ENCODE measurements at regions not wholly inside any gene's neighbourhood (a gene's known extent, or its start where the extent isn't known, plus 50 kb on each side); places are given as distances from the start of the nearest gene placed in this dataset.

GRCh38 chr11:97225794-97226193 lies 836.0 kb downstream of the JRKL start:
- no peaks in the 10 kb centered on the region for H3K4me1 ChIP-seq (ENCODE audit: control insufficient read depth, insufficient read depth, low read length)
- no peak overlapping the region for H3K27ac ChIP-seq (ENCODE audit: low read length)
- no peak overlapping the region for H3K4me3 ChIP-seq (ENCODE audit: low read length)
- WGBS (ENCODE audit: insufficient coverage, low lambda C conversion rate) = 60% methylated on average over 1 of the region's 5 CpGs
- no peak for DNase-seq
- no peaks in the 10 kb centered on the region for H3K27me3 ChIP-seq (ENCODE audit: control insufficient read depth, insufficient read depth, low read length)
- H3K36me3 ChIP-seq (ENCODE audit: control insufficient read depth, insufficient read depth, low read length) = no peaks in the 10 kb centered on the region
- H3K9me3 ChIP-seq (ENCODE audit: control insufficient read depth, low read depth, low read length) = no peaks in the 10 kb centered on the region

- no peaks in the 10 kb centered on the region for H3K36me3 ChIP-seq (ENCODE audit: control insufficient read depth, insufficient read depth, low read length)
- no peak overlapping the region for H3K4me3 ChIP-seq (ENCODE audit: low read length)
- H3K27ac ChIP-seq (ENCODE audit: low read length) = no peak overlapping the region
- WGBS (ENCODE audit: insufficient coverage, low lambda C conversion rate) = 82% methylated on average over 2 of the region's 3 CpGs
- H3K27me3 ChIP-seq (ENCODE audit: control insufficient read depth, insufficient read depth, low read length) = no peaks in the 10 kb centered on the region
- no peaks in the 10 kb centered on the region for H3K4me1 ChIP-seq (ENCODE audit: control insufficient read depth, insufficient read depth, low read length)
- no peaks in the 10 kb centered on the region for H3K9me3 ChIP-seq (ENCODE audit: control insufficient read depth, low read depth, low read length)
- no peak for DNase-seq
These were observed 840.1 kb downstream of the JRKL start for GRCh38 chr11:97229936-97230335.

DNA sequence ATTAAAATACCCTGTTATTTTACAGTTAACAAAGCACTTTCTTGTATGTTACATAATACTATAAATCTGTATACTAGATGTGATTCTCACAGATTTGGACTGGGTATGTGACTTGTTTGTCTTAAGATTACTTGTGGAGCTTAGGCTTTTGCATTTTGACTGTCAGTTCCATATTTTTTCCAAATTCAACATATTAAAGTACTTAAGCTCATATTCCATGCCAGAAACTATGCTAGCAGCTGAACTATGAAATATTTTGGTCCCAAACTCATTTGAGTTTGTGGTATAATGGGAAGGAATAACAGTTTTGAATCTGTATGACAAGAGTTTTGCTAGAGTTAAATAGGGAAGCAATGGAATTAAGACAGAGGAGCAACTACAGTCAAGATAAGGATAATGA lies 841.4 kb downstream of the JRKL start:
- DNase-seq = no peak
- Histone ChIP-seq H3K4me1 (ENCODE audit: control insufficient read depth, insufficient read depth, low read length) (no peaks in the 10 kb centered on the region), H3K9me3 (ENCODE audit: control insufficient read depth, low read depth, low read length) (no peaks in the 10 kb centered on the region), H3K36me3 (ENCODE audit: control insufficient read depth, insufficient read depth, low read length) (no peaks in the 10 kb centered on the region), H3K4me3 (ENCODE audit: low read length) (no peak overlapping the region), H3K27ac (ENCODE audit: low read length) (no peak overlapping the region), H3K27me3 (ENCODE audit: control insufficient read depth, insufficient read depth, low read length) (no peaks in the 10 kb centered on the region)

GRCh38 chr11:97234016-97234415 lies 844.2 kb downstream of the JRKL start:
- no peak for DNase-seq
- Histone ChIP-seq H3K9me3 (ENCODE audit: control insufficient read depth, low read depth, low read length) (no peaks in the 10 kb centered on the region), H3K36me3 (ENCODE audit: control insufficient read depth, insufficient read depth, low read length) (no peaks in the 10 kb centered on the region), H3K4me3 (ENCODE audit: low read length) (no peak overlapping the region), H3K27ac (ENCODE audit: low read length) (no peak overlapping the region), H3K27me3 (ENCODE audit: control insufficient read depth, insufficient read depth, low read length) (no peaks in the 10 kb centered on the region), H3K4me1 (ENCODE audit: control insufficient read depth, insufficient read depth, low read length) (no peaks in the 10 kb centered on the region)
- WGBS (ENCODE audit: insufficient coverage, low lambda C conversion rate) = no CpG with 5 or more reads among the region's 3 CpGs

DNA sequence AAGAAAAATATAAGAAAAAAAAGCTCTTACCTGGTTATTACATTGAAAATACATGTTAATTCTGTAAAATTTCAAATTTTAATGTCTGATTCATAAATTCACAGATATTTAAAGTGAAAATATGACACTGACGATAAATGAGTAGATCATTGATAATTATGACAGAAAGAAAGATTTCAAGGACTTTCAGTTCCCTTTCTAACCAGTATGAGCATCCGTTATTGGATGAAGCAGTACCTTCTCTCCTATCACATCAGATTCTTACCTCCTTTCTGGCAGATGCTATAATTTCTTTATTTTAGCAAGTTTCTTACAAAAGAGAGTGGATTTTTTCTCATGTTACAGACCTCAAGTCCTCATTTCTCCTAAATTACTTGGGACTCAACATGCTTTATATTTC lies 847.3 kb downstream of the JRKL start:
- Histone ChIP-seq H3K4me3 (ENCODE audit: low read length) (no peak overlapping the region), H3K9me3 (ENCODE audit: control insufficient read depth, low read depth, low read length) (no peaks in the 10 kb centered on the region), H3K36me3 (ENCODE audit: control insufficient read depth, insufficient read depth, low read length) (no peaks in the 10 kb centered on the region), H3K4me1 (ENCODE audit: control insufficient read depth, insufficient read depth, low read length) (no peaks in the 10 kb centered on the region), H3K27me3 (ENCODE audit: control insufficient read depth, insufficient read depth, low read length) (no peaks in the 10 kb centered on the region), H3K27ac (ENCODE audit: low read length) (no peak overlapping the region)
- DNase-seq = no peak
- 100% methylated on average over 2 of the region's 2 CpGs for WGBS (ENCODE audit: insufficient coverage, low lambda C conversion rate)

DNA sequence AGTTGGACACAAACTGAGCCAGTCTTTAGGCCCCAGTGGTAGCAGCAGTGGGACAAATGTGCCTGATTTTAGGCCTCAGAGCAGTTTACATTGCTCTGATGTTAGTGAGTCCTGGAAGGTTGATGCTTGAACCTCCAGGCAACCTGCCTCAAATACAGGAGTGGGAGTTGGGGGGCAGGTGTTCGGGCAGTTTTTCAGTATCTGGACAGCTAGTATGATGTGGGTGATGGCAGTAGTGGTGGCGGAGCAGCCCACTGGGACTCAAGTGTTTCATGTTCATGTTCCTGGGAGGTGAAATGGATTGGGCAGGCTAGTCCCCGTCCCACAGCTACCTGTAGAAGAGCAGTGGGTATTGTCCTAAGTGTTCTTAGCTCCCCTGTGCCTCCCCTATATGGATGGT lies 857.8 kb downstream of the JRKL start:
- no CpG with 5 or more reads among the region's 3 CpGs for WGBS (ENCODE audit: insufficient coverage, low lambda C conversion rate)
- no peak for DNase-seq
- Histone ChIP-seq H3K27ac (ENCODE audit: low read length) (no peak overlapping the region), H3K36me3 (ENCODE audit: control insufficient read depth, insufficient read depth, low read length) (no peaks in the 10 kb centered on the region), H3K4me3 (ENCODE audit: low read length) (no peak overlapping the region), H3K27me3 (ENCODE audit: control insufficient read depth, insufficient read depth, low read length) (no peaks in the 10 kb centered on the region), H3K9me3 (ENCODE audit: control insufficient read depth, low read depth, low read length) (no peaks in the 10 kb centered on the region), H3K4me1 (ENCODE audit: control insufficient read depth, insufficient read depth, low read length) (no peaks in the 10 kb centered on the region)

- Histone ChIP-seq H3K36me3 (ENCODE audit: control insufficient read depth, insufficient read depth, low read length) (no peaks in the 10 kb centered on the region), H3K4me3 (ENCODE audit: low read length) (no peak overlapping the region), H3K27ac (ENCODE audit: low read length) (no peak overlapping the region), H3K4me1 (ENCODE audit: control insufficient read depth, insufficient read depth, low read length) (no peaks in the 10 kb centered on the region), H3K27me3 (ENCODE audit: control insufficient read depth, insufficient read depth, low read length) (no peaks in the 10 kb centered on the region), H3K9me3 (ENCODE audit: control insufficient read depth, low read depth, low read length) (no peaks in the 10 kb centered on the region)
- DNase-seq = no peak
- WGBS (ENCODE audit: insufficient coverage, low lambda C conversion rate) = no CpG with 5 or more reads among the region's 1 CpG
These were observed 865.0 kb downstream of the JRKL start for GRCh38 chr11:97254790-97255189.

- Histone ChIP-seq H3K4me3 (ENCODE audit: low read length) (no peak overlapping the region), H3K4me1 (ENCODE audit: control insufficient read depth, insufficient read depth, low read length) (no peaks in the 10 kb centered on the region), H3K9me3 (ENCODE audit: control insufficient read depth, low read depth, low read length) (no peaks in the 10 kb centered on the region), H3K36me3 (ENCODE audit: control insufficient read depth, insufficient read depth, low read length) (no peaks in the 10 kb centered on the region), H3K27ac (ENCODE audit: low read length) (no peak overlapping the region), H3K27me3 (ENCODE audit: control insufficient read depth, insufficient read depth, low read length) (no peaks in the 10 kb centered on the region)
- WGBS (ENCODE audit: insufficient coverage, low lambda C conversion rate) = no CpG with 5 or more reads among the region's 3 CpGs
- DNase-seq = no peak
These were observed 869.6 kb downstream of the JRKL start for GRCh38 chr11:97259434-97259833.

DNA sequence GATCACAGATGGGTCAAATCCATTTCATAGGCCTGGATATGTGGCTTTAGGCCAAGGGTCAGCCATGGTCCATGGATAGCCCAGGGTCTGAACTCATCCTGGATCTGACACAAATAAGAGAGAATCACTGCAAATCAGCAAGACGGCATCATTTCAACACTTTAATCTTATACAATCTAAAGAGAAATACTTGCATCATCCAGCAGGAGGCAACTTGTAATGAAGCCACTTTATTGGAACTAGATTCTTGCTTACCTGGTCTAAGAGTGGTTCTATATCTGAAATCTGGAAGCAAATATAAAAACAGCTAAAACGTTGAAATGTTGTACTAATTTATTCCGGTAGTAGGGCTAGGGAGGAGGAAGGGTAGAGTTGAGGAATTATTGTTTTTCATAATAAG lies 870.1 kb downstream of the JRKL start:
- 100% methylated on average over 2 of the region's 3 CpGs for WGBS (ENCODE audit: insufficient coverage, low lambda C conversion rate)
- DNase-seq = no peak
- no peaks in the 10 kb centered on the region for H3K9me3 ChIP-seq (ENCODE audit: control insufficient read depth, low read depth, low read length)

GRCh38 chr11:97263183-97263858 lies 873.5 kb downstream of the JRKL start:
- Histone ChIP-seq H3K4me1 (ENCODE audit: control insufficient read depth, insufficient read depth, low read length) (no peaks in the 10 kb centered on the region), H3K36me3 (ENCODE audit: control insufficient read depth, insufficient read depth, low read length) (no peaks in the 10 kb centered on the region), H3K27me3 (ENCODE audit: control insufficient read depth, insufficient read depth, low read length) (no peaks in the 10 kb centered on the region), H3K9me3 (ENCODE audit: control insufficient read depth, low read depth, low read length) (no peaks in the 10 kb centered on the region), H3K4me3 (ENCODE audit: low read length) (no peak overlapping the region), H3K27ac (ENCODE audit: low read length) (no peak overlapping the region)
- DNase-seq = no peak
- 86% methylated on average over 3 of the region's 5 CpGs for WGBS (ENCODE audit: insufficient coverage, low lambda C conversion rate)

More for the DNA sequence above, 870.1 kb downstream of the JRKL start:
- Histone ChIP-seq H3K4me3 (ENCODE audit: low read length) (no peak overlapping the region), H3K4me1 (ENCODE audit: control insufficient read depth, insufficient read depth, low read length) (no peaks in the 10 kb centered on the region), H3K27ac (ENCODE audit: low read length) (no peak overlapping the region), H3K36me3 (ENCODE audit: control insufficient read depth, insufficient read depth, low read length) (no peaks in the 10 kb centered on the region), H3K27me3 (ENCODE audit: control insufficient read depth, insufficient read depth, low read length) (no peaks in the 10 kb centered on the region)

DNA sequence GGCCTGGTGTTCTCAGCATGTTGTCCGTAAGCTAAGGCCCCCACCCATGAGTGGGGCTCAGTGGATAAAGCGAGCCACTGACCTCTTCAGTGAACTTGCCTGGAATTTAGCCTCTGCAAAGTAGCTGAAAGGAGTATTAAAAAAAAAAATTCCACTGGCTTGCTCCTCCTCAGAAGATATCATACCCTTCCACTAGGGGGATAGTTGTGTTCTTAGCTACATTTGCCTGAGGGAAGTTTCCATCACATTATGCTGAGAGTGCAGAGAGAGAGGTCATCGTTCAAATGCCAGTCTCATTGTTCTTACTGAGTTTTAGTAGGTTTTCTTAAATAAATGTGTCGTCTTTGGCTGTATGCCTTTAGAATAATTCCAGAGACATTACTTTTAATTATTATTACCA lies 879.7 kb downstream of the JRKL start:
- H3K36me3 ChIP-seq (ENCODE audit: control insufficient read depth, insufficient read depth, low read length) = no peaks in the 10 kb centered on the region
- no peak overlapping the region for H3K27ac ChIP-seq (ENCODE audit: low read length)
- no peaks in the 10 kb centered on the region for H3K4me1 ChIP-seq (ENCODE audit: control insufficient read depth, insufficient read depth, low read length)
- no peaks in the 10 kb centered on the region for H3K9me3 ChIP-seq (ENCODE audit: control insufficient read depth, low read depth, low read length)
- H3K4me3 ChIP-seq (ENCODE audit: low read length) = no peak overlapping the region
- DNase-seq = no peak
- H3K27me3 ChIP-seq (ENCODE audit: control insufficient read depth, insufficient read depth, low read length) = no peaks in the 10 kb centered on the region
- WGBS (ENCODE audit: insufficient coverage, low lambda C conversion rate) = no CpG with 5 or more reads among the region's 4 CpGs

All from large intestine (tissue), 3 donors.